Sciatic nerve (tissue), 2 donors: ENCODE measurements at regions not wholly inside any gene's neighbourhood (a gene's known extent, or its start where the extent isn't known, plus 50 kb on each side); places are given as distances from the start of the nearest gene placed in this dataset.

Experiments used
- ATAC-seq: fragments of 200-7000 bp; cut with Tn5 transposase; one replicate; pipeline ENCODE4 v1.9.1; 2020; ENCODE audit warnings: mild to moderate bottlenecking, moderate library complexity
- DNase-seq: peaks from one replicate; pipeline ENCODE4 v3.0.0-alpha.2; 2020; ENCODE audit warnings: low spot score
- intact Hi-C: fragments of 100-400 bp; cut with DNase I; formaldehyde crosslinking; loops from one replicate; pipeline ENCODE4 v1.14.2; 2022
- donor health status: DM: no; HTN: no; CAD: no.
- donor health status: DM: no; HTN: no; CAD: no.

DNA sequence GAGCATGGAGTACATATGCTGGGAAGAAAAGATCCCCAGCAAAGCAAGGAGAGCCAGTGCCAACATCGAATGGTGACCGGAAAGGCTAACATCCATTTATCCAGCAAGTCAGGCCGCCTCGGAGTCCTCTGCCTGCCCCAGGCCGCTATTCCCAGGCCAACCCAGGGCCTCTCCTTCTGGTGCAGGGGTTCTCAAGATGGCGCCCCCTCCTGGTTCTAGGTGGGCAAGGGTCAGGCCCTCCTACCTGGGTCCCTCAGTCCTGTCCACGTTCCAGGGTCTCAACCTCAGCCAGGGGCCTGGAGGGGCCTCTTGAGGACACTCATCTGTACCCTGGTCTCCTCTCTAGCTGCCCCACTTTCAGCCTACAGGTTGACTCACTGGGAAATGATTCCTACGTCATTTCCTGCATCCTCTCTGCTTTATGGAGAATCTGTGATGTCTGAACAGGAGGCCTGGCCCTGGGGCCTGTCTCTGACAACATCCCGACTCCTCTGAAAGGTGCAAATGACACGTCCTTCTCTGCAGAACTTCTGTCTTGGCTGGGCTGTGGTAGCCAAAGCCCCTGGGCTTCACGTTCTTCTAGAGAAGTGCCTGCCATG lies 145.3 kb downstream of the PSMG1 start:
- ATAC-seq (no peak), DNase-seq (no peak)
- intact Hi-C loops = no loop called here

DNA sequence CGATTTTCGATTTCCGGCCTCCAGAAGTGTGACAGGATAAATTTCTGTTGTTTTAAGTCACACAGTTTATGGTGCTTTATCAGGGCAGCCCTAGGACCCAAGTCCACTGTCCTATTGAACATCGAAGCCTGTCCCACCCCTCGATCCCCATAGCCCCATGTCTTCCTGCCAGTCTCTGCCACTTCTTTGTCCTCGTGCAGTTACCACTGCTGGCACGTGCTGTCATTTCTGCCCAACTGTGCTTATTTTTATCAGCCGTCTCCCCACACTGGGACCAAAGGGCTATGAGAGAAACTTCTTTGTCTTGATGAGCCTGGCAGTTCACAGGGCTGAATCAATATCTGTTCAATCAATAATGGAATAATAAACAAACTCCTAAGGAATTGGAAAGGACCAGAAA lies 146.7 kb downstream of the PSMG1 start:
- intact Hi-C loops = no loop called here
- ATAC-seq (no peak), DNase-seq (no peak)

DNA sequence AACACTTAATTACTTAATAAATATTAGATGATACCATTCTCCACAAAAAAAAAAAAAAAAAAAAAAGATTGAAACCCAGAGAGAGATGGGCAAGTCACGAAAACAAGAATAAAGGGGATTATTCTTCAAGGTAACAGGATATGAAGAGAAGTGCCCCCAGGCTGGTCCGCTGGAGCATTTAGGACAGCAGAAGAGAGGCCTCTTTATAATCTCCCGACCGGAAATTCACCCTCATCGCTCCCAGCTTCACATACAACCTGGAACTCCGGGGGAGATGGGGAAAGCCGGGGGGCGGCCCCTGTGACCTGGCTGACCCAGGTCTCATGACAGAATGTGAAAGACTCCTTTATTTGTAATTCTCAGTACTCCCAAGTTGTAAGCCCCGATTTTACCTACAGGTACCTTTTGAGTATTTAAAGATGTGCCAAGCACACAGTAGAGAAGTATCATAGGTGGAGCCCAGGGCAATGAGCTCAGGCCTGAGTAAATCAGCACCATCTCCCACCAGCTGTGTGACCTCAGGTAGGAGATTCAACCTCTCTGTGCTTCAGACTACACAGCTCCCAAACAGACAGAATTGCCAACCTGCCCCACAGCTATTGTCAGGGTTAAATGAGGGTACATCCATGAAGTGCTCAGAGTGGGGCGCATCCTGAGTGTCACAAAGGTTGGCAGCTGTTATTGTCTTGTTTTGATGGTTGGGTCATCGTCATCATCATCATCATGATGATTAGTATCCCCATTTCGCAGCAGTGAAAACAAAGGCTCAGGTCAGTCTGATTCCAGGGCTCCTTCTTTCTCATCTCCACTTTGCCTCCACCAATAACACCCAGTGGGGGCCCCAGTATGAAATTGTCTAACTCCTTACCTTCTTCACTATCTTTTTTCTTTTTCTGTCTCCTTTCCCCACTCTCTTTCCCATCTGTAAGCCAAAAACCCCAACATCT lies 148.4 kb downstream of the PSMG1 start:
- intact Hi-C loops = no loop called here
- DNase-seq = no peak
- ATAC-seq = no peak

DNA sequence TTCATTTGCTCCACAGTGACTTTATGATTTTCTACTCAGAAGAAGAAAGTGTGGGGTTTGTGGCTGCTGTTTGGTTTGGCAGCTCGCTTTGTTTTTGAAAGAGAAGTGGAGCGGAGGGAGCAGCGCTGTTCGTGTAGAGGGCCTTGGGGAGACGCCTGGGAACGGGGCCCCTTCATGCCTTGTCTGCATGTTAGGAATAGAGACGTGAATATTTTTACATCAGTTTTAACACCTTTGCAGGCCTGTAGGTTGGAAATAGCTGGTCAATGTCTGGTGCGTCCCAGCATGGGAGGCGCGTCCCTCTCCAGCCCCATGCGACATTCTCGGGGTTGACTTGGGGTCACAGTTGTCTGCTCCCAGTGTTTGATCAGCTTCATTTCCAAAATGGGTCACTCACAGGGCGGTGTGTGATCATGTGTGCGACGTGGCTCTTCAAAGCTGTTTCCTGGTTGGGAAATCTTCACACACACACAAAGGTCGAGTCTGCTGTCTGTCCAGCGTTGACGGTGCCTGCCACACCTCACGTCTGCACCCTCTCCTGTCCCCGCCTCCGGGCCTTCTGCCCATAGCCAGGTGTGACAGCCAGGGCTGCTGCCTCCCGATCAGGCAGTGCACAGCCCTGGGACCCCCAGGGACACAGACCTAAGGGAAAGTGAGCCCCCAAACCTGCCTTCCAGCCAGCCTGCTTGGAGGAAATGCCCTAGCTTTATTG lies 149.2 kb downstream of the PSMG1 start:
- ATAC-seq (peak; percentile 82), DNase-seq (no peak)
- intact Hi-C loops = no loop called here

DNA sequence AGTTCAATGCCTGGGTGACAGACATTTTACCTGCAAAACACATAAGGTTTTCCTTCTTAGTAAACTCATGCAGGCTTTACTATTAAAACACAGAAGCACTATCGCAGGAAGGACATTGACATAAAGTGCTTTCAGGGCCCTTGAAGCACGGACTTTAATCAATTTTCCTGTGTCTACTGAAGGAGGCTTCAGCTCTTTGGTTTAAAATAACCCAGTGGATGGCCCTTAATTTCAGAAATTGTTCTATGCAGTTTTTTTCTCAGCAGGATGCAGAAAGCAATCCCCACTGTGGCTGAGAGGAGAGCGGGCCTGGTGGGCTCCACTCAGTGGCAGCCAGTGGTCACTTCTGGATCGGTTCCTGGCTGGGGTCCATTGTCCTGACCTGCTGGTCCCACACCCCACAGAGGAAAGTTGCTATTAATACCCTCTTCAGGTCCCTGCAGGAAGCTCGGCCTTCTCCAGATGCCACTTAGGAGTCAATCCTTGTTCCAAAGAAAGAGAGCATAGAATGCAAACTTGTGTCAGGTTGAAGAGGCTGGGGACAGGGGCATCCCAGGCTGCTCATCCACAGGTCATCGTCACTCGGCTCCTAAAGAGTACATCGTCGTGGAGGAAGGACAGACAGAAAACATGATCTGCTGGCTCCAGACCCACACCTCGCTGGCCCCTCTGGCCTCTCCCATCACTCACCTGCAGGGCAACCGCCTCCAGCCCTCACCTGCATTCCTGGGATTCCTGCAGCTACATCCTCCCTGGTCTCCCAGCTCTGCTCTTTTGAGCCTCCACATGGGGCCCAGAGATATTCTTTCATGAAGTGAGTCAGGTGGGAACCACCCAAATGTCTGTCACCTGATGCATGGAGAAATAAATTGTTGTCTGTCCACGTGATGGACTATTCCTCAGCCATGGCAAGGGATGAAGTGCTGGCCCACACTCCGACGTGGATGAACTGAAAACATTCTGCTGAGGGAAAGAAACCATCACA lies 153.1 kb downstream of the PSMG1 start:
- ATAC-seq (no peak), DNase-seq (no peak)
- intact Hi-C loops = no loop called here

DNA sequence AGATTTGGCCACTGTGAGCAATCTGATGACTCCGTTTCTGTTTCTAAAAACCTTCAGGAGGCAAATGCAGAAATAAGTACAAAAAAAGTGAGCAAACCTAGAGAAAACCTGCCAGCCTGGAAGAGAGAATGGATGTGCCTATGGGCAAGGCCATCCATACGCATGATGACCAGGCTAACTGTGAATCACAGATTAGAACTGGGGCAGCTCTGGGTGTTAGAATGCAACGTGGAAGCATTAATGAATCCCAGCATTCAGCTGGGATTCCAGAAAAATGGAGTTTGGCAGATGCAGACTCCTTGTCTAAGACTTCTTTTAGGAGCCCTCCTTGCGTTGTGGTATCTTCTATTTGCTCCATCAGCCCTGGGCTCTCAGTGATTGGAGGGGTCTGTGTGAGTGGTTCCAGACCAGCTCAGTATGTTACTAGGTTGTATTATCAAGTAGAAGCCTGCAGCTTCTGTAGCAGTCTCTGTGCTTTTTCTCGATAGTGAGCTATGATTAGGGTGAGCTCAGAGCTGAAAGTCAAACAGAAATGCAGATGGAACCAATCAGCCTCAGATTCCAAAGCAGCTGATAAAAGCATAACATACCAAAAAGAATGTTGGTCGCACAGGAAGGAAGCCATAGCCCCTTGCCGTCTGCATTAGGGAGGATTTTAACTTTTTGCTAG lies 154.0 kb downstream of the PSMG1 start:
- intact Hi-C loops = no loop called here
- ATAC-seq (no peak), DNase-seq (no peak)

DNA sequence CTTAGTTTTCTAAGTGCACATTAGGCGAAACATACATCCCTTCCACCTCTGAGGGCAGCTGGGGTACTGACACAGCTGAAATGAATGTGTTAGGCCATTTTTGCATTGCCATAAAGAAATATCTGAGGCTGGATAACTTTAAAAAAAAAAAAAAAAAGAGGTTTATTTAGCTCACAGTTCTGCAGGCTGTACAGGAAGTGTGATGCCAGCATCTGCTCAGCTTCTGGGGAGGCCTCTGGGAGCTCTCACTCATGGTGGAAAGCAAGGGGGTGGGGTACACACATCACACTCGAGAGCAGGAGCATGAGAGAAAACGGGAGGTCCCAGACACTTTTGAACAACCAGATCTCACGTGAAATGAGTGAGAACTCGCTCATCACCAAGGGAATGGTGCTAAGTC lies 158.1 kb downstream of the PSMG1 start:
- no peak for DNase-seq
- ATAC-seq = no peak
- intact Hi-C loops = no loop called here

DNA sequence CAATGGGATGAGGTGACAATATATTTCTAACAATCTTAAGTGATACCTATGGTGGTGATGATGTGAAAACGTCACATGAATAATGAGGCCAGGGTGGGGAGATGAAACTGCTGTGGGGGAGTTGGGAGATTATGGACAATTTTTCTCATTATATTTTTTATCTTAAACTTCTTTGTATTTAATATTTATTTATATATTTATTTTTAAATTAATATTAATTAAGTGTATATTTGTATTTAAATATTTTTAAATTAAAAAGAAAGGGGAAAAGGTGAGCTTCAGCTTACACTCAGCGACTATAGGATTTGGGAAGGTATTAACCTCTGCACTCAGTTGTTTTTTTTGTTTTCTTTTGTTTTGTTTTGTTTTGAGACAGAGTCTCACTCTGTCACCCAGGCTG lies 158.7 kb downstream of the PSMG1 start:
- no peak for ATAC-seq
- intact Hi-C loops = no loop called here
- no peak for DNase-seq

DNA sequence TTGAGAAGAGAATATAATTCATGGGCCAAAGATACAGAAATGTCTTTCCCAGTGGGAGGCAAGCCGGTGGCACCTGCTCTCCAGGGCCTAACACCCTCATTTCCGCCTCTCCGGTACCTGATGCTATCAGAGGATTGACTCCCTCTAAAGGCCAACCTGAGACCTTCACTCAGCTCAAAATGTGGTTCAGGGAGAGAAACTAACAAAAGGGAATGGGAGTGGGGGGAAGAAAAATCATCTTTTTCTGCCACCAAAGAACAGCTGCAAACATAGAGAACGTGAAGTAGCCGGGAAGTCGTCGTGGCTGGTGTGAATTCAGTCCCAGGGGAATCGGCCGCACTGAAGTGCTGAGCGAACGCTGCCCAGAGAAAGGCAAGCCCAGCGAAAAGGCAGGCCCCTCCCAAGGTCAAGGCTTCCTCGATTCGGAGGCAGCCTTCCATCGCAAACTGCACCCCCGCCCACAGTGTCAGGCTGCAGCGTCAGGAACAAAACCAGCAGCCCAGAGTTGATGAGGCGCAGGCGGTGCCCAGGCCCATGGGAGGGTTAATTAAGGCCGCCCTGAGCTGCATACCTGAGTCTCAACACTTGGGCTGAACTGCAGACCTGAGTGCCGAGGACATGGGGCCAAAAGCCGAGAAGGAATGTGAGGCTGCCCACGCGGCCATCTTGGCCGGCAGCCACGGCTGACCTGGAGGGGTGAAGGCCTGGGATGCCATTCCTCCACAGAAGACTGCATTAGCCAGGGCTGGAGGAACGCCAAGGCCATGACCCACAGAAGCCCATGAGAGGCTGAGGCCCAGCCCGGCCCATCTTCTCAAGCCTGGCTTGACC lies 160.2 kb downstream of the PSMG1 start:
- peak; percentile 81 for DNase-seq
- peak; percentile 84 for ATAC-seq
- intact Hi-C loops = no loop called here

DNA sequence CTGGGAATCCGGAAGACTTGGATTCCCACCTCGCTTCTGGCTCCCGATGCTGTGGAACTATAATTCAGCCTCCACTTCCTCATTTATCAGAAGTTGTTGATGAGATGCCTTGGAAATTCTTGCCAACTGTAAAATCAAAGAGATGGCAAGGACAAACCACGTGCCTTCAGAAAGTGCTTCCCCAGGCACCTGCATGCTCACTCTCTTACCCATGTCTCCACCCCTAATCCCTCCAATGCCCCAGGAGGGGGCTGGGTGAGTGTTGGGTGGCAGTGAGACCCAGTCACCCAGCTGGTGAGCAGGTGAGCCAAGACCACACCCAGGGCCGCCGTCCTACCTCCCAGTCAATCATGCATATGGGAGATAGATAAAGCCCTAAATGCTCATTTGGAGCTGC lies 160.8 kb downstream of the PSMG1 start:
- intact Hi-C loops = no loop called here
- no peak for ATAC-seq
- no peak for DNase-seq

DNA sequence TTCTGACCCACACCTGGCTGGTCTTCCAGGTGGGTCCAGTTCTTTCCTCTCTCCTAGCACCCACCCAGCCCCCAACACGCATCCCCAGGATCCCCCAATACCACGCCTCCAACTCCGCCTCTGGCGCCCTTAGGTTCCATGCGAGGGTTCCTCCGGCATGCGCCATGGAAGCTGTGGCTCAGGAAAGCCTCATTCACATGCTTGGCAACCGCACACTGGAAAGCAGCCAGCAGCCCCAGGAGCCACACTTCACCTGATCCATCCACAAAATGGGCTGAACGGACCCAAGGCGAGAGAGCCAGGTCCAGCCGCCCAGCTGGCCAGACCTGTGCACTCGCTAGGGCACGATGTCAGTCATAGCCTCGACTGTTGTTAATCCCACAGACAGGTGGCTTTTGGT lies 161.2 kb downstream of the PSMG1 start:
- ATAC-seq (no peak), DNase-seq (no peak)
- intact Hi-C loops = no loop called here

DNA sequence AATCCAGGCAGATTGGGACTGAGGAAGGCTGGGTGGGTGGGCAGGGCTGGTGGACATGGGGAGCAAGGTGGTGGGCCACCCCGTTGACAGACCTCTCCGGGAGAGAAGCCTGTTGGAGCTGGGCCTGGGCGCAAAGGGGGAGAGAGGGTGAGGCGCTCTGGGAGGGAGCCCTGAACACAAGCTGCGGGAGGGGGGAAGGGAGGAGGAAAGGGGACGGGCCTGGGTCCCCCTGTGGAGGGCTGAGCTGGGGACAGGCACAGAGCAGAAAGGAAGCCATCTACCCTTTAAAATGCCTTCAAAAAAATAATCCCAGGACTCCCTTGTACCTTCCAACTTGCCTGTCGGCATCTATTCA lies 161.8 kb downstream of the PSMG1 start:
- no peak for DNase-seq
- no peak for ATAC-seq
- intact Hi-C loops = no loop called here

DNA sequence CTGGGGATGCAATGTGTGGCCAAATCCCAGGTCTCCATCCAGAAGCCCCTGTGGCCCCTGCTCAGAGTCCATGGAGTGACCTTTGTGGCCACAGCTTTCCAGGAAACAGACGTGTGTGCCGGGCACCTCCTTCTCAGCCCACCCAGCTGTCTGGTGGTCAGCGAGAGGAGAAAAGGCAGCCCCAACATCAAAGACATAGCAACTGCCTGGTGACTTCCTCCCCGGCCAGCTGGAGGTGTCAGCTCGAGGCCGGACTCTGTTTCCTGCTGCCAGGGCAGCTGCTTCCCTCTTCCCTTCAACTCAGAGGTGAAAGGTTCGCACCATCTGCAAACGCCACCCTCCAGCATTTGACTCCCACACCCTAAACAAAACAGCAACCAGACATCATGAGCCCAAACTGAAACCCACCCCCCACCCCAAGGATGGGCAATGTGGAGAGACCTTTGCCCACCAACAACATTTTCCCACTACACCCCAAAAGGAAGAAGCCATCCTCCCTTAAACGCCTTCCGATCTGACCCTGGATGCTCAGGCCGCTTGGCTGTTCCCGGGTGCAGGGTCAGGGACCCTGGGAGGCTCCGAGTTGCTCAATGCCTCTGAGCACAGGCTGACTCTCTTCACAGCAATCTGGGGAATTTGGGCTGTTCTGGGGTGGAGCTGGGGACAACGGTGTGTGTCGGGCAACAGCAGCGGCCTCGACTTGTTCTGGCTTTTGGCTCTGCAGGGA lies 162.3 kb downstream of the PSMG1 start:
- intact Hi-C loops = no loop called here
- ATAC-seq (peak; percentile 27), DNase-seq (no peak)

DNA sequence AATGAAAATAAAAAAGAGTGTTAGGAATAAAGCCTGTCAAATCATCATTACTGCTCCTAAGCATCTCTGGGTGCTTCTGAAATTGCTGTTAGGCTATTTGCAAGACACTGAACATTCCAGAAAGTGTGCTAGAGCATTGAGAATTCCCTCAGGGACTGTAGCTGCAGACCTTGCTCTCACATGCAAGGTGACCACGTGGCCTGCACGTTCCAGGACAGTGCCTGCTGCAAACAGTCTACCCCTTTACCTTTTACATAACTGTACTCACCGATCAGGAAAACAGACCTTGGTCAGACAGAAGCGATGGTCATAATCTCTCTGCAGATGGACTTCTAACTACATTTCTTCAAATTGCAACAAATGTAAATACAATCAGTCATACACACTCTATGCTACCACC lies 164.5 kb downstream of the PSMG1 start:
- no peak for DNase-seq
- intact Hi-C loops = no loop called here

DNA sequence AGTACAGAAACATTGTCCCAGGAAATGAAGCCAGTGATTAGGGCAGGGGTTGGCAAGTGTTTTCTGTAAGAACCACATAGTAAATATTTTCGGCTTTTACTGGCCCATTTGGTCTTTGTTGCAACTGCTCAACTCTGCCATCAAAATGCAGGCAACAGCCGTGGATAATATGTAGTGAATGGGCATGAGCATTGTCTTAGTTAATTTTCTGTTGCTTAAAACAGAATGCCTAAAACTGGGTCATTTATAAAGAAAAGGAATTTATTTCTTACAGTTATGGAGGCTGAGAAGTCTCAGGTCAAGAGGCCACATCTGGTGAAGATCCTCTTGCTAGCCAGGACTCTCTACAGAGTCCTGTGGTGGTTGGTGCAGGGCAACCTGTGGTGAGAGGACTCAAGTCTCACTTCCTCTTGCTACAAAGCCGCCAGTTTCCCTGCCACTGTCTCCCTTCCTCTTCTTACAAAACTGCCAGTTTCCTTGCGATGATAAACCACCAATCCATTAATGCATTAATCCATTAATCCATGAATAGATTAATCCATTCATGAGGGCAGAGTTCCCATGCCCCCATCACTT lies 166.4 kb downstream of the PSMG1 start:
- DNase-seq (no peak), ATAC-seq (no peak)
- intact Hi-C loops = no loop called here

More for the DNA sequence above, 164.5 kb downstream of the PSMG1 start:
- ATAC-seq = no peak

DNA sequence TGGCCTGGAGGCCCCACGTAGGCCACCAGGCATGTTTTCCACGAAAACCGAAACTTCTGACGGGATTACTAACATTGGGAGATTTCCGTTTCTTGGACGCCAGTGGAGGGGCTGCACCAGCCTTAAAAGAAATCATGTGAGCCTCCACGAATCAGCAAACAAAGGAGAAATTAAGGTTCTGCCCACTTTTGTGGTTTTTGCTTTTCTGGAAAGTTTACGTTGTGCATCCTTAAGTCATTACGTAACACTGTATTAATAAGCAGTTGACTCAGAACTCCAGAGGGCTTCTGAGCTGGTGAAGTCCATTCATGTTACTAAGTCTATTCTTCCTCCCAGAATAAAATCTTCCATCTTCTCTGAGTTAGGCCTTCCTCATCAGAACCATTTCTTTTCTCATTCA lies 168.5 kb downstream of the PSMG1 start:
- ATAC-seq (no peak), DNase-seq (no peak)
- intact Hi-C loops = no loop called here
